Activated T-helper 1 cell treated with Interleukin-2 at 50 U/mL for 16 hours (primary cell): ENCODE measurements at regions not wholly inside any gene's neighbourhood (a gene's known extent, or its start where the extent isn't known, plus 50 kb on each side); places are given as distances from the start of the nearest gene placed in this dataset.
"Not testable (repeated sequence)": the region's sequence is repeated elsewhere in the genome, so short reads cannot be mapped to it uniquely, and the experiment has no call there.

Experiments
- DNase-seq: peaks from one replicate; pipeline ENCODE4 v3.0.0-alpha.2; 2020; ENCODE audit warnings: low read depth

- DNase-seq, result not testable (repeated sequence)
Measured at GRCh38 chr1:143839182-143839581, 132.6 kb downstream of the FAM72C start.

GRCh38 chr1:143838598-143838929 is 133.2 kb downstream of the FAM72C start:
- DNase-seq, result not testable (repeated sequence)

GRCh38 chr1:143837924-143838597 is 133.7 kb downstream of the FAM72C start:
- not testable (repeated sequence) for DNase-seq

GRCh38 chr1:143833376-143833775 is 138.4 kb downstream of the FAM72C start:
- not testable (repeated sequence) for DNase-seq

- not testable (repeated sequence) for DNase-seq
Measured at GRCh38 chr1:143832379-143832716, 139.4 kb downstream of the FAM72C start.

GRCh38 chr1:143831479-143832378 is 140.1 kb downstream of the FAM72C start:
- DNase-seq, result not testable (repeated sequence)

- not testable (repeated sequence) for DNase-seq
Measured at GRCh38 chr1:143826162-143826561, 145.6 kb downstream of the FAM72C start.

- not testable (repeated sequence) for DNase-seq
Measured at GRCh38 chr1:143824266-143824665, 147.5 kb downstream of the FAM72C start.

GRCh38 chr1:143820058-143820457 is 151.7 kb downstream of the FAM72C start:
- DNase-seq, result not testable (repeated sequence)

GRCh38 chr1:143816369-143816768 is 155.4 kb downstream of the FAM72C start:
- DNase-seq, result not testable (repeated sequence)

GRCh38 chr1:143805374-143805773 is 166.4 kb downstream of the FAM72C start:
- not testable (repeated sequence) for DNase-seq

GRCh38 chr1:143804707-143805356 is 167.0 kb downstream of the FAM72C start:
- DNase-seq, result not testable (repeated sequence)

GRCh38 chr1:143803927-143804411 is 167.8 kb downstream of the FAM72C start:
- not testable (repeated sequence) for DNase-seq

- not testable (repeated sequence) for DNase-seq
Measured at GRCh38 chr1:143803095-143803494, 168.7 kb downstream of the FAM72C start.

- DNase-seq, result not testable (repeated sequence)
Measured at GRCh38 chr1:143799568-143800187, 172.1 kb downstream of the FAM72C start.

GRCh38 chr1:143796369-143796768 is 175.4 kb downstream of the FAM72C start:
- not testable (repeated sequence) for DNase-seq

- not testable (repeated sequence) for DNase-seq
Measured at GRCh38 chr1:143792047-143792937, 179.5 kb downstream of the FAM72C start.

GRCh38 chr1:143786381-143786780 is 185.4 kb downstream of the FAM72C start:
- not testable (repeated sequence) for DNase-seq

GRCh38 chr1:143785883-143786282 is 185.9 kb downstream of the FAM72C start:
- not testable (repeated sequence) for DNase-seq

GRCh38 chr1:143784239-143784882 is 187.4 kb downstream of the FAM72C start:
- DNase-seq, result not testable (repeated sequence)
